ENCODE measurements at regions not wholly inside any gene's neighbourhood (a gene's known extent, or its start where the extent isn't known, plus 50 kb on each side); places are given as distances from the start of the nearest gene placed in this dataset.

DNA sequence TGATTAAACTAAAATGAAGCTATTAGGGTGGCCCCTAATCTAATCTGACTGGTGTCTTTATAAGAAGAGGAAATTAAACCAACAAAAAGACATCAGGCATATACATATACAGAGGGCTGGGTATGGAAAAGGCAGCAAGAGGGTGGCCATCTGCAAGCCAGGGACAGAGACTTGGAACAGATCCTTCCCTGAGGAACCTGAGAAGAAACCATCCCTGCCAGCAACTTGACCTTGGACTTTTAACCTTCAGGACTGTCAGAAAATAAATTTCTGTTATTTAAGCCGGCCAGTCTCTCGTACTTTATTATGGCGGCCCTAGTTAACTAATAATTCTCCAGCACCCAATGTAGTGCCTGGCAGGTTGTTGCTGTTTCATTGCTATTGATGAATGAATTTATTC lies 361.5 kb upstream of the PDGFD start:
- H3K27me3 Mint-ChIP-seq (ENCODE audit: low read depth in 3 of 3) = no peaks in the 10 kb centered on the region
- intact Hi-C loops (cut with micrococcal nuclease) = no loop called here
- no peaks in the 10 kb centered on the region for H3K4me1 Mint-ChIP-seq
- H2AFZ ChIP-seq (ENCODE audit: insufficient read depth, low read depth, low read length, poor library complexity, severe bottlenecking) = no peak overlapping the region
- H3K9me3 Mint-ChIP-seq = peaks cover 0 to 3% (median 0%) of the 10 kb centered on the region in 7 donors
- H3K27me3 ChIP-seq (ENCODE audit: control insufficient read depth in 2 of 2, insufficient read depth in 2 of 2, low read length in 2 of 2) = no peaks in the 10 kb centered on the region
- H3K4me2 ChIP-seq (replicated peaks; ENCODE audit: extremely low read depth, low read length, poor library complexity, severe bottlenecking) = no peak overlapping the region
- DNase-seq = no peak
- no peaks in the 10 kb centered on the region for H3K4me1 ChIP-seq (ENCODE audit: control insufficient read depth in 1 of 2, insufficient read depth in 2 of 2, low read length in 2 of 2)
- H3K36me3 ChIP-seq (replicated peaks in 1 of 2; ENCODE audit: control insufficient read depth in 1 of 2, insufficient read depth in 2 of 2, low read length in 2 of 2) = no peaks in the 10 kb centered on the region
- H3K36me3 Mint-ChIP-seq = no peaks in the 10 kb centered on the region
- WGBS (ENCODE audit: insufficient coverage) = no CpG with 5 or more reads among the region's 3 CpGs
- no peaks in the 10 kb centered on the region for H3K79me2 ChIP-seq (ENCODE audit: insufficient read depth, low read length)
- no peak overlapping the region for H3K9ac ChIP-seq (ENCODE audit: insufficient read depth, low read length, poor library complexity, severe bottlenecking)
- no peak overlapping the region for H3K4me3 ChIP-seq (replicated peaks in 1 of 3; ENCODE audit: low read depth in 2 of 3, low read length in 3 of 3)
- H3K4me3 Mint-ChIP-seq = no peak overlapping the region
- no peaks in the 10 kb centered on the region for H4K20me1 ChIP-seq (ENCODE audit: insufficient read depth, low read length)
- H3K27ac ChIP-seq (ENCODE audit: low read depth in 1 of 2, low read length in 2 of 2) = no peak overlapping the region
- no peaks in the 10 kb centered on the region for H3K9me3 ChIP-seq (replicated peaks in 1 of 2; ENCODE audit: control insufficient read depth in 1 of 2, insufficient read depth in 1 of 2, low read length in 2 of 2)
- H3K27ac Mint-ChIP-seq = no peak overlapping the region
- TF ChIP-seq, protein P1, sequence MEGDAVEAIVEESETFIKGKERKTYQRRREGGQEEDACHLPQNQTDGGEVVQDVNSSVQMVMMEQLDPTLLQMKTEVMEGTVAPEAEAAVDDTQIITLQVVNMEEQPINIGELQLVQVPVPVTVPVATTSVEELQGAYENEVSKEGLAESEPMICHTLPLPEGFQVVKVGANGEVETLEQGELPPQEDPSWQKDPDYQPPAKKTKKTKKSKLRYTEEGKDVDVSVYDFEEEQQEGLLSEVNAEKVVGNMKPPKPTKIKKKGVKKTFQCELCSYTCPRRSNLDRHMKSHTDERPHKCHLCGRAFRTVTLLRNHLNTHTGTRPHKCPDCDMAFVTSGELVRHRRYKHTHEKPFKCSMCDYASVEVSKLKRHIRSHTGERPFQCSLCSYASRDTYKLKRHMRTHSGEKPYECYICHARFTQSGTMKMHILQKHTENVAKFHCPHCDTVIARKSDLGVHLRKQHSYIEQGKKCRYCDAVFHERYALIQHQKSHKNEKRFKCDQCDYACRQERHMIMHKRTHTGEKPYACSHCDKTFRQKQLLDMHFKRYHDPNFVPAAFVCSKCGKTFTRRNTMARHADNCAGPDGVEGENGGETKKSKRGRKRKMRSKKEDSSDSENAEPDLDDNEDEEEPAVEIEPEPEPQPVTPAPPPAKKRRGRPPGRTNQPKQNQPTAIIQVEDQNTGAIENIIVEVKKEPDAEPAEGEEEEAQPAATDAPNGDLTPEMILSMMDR (IDR thresholded peaks at IDR 0.05) = no peak

DNA sequence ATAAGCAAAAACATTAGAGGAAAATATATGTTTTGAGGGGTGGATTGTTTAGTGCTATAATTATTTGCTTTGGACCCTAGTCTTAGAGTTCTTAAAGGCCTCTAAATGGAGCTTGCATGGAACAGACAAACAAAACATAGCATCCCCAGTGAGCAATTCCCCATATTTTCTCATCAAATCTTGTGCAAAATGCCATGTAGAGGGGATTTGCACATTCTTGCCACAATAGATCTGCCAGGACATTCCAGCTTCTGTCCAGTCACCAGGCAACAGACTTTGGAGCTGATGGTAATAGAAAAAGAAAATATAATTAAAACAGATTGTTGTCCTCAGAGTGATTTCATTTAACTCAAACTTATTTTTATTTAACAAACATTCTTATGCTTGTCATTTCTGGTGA lies 360.3 kb upstream of the PDGFD start:
- intact Hi-C loops (cut with micrococcal nuclease) = no loop called here
- H3K27me3 Mint-ChIP-seq (ENCODE audit: low read depth in 3 of 3) = no peaks in the 10 kb centered on the region
- Histone ChIP-seq H3K9me3 (replicated peaks in 1 of 2; ENCODE audit: control insufficient read depth in 1 of 2, insufficient read depth in 1 of 2, low read length in 2 of 2) (no peaks in the 10 kb centered on the region), H3K79me2 (ENCODE audit: insufficient read depth, low read length) (no peaks in the 10 kb centered on the region), H4K20me1 (ENCODE audit: insufficient read depth, low read length) (no peaks in the 10 kb centered on the region), H3K9ac (ENCODE audit: insufficient read depth, low read length, poor library complexity, severe bottlenecking) (no peak overlapping the region), H3K27me3 (ENCODE audit: control insufficient read depth in 2 of 2, insufficient read depth in 2 of 2, low read length in 2 of 2) (no peaks in the 10 kb centered on the region), H3K36me3 (replicated peaks in 1 of 2; ENCODE audit: control insufficient read depth in 1 of 2, insufficient read depth in 2 of 2, low read length in 2 of 2) (no peaks in the 10 kb centered on the region), H3K4me2 (replicated peaks; ENCODE audit: extremely low read depth, low read length, poor library complexity, severe bottlenecking) (no peak overlapping the region), H3K27ac (ENCODE audit: low read depth in 1 of 2, low read length in 2 of 2) (no peak overlapping the region), H3K4me3 (replicated peaks in 1 of 3; ENCODE audit: low read depth in 2 of 3, low read length in 3 of 3) (no peak overlapping the region), H2AFZ (ENCODE audit: insufficient read depth, low read depth, low read length, poor library complexity, severe bottlenecking) (no peak overlapping the region), H3K4me1 (ENCODE audit: control insufficient read depth in 1 of 2, insufficient read depth in 2 of 2, low read length in 2 of 2) (no peaks in the 10 kb centered on the region)
- H3K4me1 Mint-ChIP-seq = no peaks in the 10 kb centered on the region
- no peak overlapping the region for H3K4me3 Mint-ChIP-seq
- H3K9me3 Mint-ChIP-seq = peaks cover 0 to 3% (median 0%) of the 10 kb centered on the region in 7 donors
- TF ChIP-seq, protein P1 (IDR thresholded peaks at IDR 0.05) = no peak
- no peak overlapping the region for H3K27ac Mint-ChIP-seq
- H3K36me3 Mint-ChIP-seq = no peaks in the 10 kb centered on the region
- no peak for DNase-seq

Measured in CD14-positive monocyte (primary cell).